AML-193 (cell line): ENCODE measurements at regions not wholly inside any gene's neighbourhood (a gene's known extent, or its start where the extent isn't known, plus 50 kb on each side); places are given as distances from the start of the nearest gene placed in this dataset.

ENCODE experiments used
- DNase-seq, 2 experiments: peaks; one replicate each; lab custom pipeline; 2025; lab: John Stamatoyannopoulos, UW

GRCh38 chr18:11268741-11269233, 119.4 kb upstream of the PIEZO2 start:
- no peak for DNase-seq

DNA sequence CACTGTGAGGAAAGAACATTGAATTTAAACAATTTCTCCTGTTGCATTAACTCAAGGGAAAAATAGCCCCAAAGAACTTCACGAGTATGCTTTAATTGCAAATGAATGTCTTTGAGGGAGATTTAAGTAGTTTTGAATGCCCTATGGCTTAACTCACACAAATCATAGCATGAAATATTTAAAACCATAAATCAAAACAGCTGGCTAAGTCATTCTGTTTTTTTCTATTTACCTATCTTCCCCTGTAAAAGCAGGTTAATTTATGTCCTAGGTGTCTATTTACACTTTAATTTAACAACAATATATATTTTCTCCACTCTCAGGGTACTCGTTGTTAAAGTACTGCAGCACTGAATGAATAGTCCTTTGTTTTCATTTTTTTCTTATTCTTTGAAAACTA, 118.8 kb upstream of the PIEZO2 start:
- no peak for DNase-seq

DNA sequence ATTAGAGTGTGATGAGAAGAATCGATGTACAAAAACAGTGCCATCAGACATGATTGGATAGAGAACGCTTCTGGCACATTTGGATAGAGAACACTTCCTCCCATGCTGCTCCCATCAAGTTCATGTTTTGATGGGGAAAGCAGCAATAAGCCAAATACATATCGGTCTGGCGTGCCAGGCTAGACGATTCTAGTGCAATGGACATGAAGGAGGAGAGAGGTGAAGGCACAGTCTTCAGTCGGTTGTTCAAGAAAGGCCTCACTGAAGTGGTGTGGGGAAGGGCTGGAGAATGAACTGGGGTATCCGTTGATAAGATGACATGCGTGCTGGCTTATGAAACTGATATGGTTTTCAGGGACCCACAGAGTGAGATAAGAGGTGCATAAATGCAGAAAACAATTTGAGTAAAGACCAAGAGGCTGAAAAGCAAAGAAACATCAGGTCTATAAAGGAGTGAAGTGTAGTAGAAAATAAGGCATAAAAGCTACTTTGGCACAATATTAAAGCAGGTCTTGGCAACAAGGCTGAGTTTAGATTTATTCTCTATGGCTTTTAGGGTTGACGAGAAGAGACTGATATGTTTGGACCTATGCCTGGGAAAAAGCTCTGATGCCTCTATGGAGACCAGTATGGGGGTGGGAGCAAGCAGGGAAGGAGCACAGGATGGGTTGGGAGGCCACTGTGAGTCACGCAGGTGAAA, 117.6 kb upstream of the PIEZO2 start:
- no peak for DNase-seq

GRCh38 chr18:11261486-11261885, 112.1 kb upstream of the PIEZO2 start:
- DNase-seq, result no peak

GRCh38 chr18:11260961-11261461, 111.6 kb upstream of the PIEZO2 start:
- no peak for DNase-seq

DNA sequence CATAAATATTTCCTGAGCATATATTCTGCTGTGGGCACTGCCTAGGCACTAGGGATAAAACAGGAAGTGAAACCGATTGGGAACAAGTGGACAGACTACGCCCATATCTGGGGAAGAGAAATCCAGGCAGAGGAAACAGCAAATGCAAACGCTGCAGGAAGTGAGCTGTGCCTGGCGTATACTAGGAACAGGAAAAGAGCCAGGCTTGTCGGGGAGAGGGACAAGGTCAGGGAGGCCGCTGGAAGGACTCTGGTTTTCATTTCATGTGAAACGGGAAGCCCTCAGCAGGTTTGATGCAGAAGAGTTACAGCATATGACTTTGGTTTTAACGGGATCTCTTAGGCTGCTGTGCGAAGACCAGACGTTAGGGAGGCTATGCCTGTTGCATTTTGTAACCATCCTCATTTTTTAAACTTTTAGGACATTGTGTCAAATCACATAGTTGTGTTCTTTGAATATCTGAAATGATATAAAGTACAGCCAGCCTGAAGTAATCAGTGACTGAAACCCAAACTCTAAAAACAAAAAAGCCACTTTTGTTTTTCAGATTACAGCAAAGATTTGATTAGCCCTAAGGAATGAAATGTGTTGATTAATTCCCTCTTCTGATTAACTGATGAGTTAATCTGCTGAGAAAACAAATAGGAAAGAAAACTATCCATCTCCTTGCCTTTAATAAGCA, 110.2 kb upstream of the PIEZO2 start:
- no peak for DNase-seq

DNA sequence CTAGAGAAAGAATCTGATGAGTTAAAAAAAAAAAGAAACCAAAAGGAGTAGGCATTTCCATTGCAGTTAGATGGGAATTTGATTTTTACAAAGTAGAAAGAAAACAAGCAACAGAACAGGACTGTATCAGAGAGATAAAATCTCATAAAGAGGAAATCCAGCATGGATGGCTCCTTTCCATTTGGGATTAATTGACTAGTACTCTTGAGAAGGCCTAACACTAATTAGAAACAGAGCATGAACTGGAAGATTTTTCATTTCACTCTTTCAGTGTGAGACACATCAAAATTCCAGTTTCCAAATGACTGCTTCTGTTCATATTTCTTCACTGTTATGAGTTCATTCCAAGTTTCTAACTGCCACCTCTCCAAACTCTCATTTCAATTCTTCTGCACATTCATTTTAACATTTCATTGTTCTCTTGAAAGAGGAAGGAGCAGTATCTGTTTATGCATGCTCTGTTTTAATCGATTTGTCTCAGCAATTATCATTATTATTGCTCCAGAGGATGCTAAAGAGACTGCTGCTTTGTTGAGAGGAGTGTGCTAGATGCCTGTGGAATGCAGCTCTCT, 108.8 kb upstream of the PIEZO2 start:
- DNase-seq, result no peak

GRCh38 chr18:11256251-11256650, 106.9 kb upstream of the PIEZO2 start:
- no peak for DNase-seq

DNA sequence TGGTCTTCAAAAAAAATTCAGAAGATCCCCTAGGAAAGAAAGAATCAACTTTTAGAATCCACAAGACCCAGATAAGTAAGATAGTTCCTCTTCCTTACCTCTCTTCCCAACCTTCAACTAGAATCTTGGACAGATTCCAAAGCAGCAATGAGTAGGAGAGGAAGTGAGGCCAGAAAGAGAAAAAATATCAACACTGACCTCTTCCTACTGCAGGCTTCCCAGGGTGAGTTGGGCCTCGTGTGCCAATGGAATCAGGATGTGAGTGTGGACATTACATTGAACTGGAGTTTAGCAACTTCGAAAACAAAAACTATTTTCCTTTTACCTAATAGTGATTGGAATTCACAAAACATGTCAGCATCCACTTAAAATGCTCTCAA, 102.5 kb upstream of the PIEZO2 start:
- no peak for DNase-seq

- no peak for DNase-seq
Observed at GRCh38 chr18:11251229-11251890, 102.0 kb upstream of the PIEZO2 start.

- DNase-seq, result no peak
Observed at GRCh38 chr18:11249391-11249790, 100.0 kb upstream of the PIEZO2 start.

DNA sequence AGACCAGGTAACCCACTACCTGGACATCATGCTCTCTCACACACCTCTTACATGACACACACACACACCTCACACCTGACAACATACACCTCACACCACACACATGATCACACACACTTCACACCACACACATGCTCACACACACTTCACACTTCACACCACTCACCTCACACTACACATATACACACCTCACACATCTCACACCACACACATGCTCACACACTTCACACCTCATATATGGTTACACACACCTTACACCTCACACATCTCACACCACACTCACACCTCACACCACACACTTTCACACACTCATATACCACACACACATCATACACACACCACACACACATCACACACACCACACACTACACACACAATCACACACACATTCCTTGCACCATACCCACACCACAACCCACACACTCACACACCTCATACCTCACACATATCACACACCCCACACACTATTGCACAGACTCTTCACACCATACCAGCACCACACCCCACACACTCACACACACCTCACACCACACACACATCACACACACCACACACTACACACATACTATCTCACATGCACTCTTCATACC, 98.1 kb upstream of the PIEZO2 start:
- no peak for DNase-seq

GRCh38 chr18:11246495-11247300, 97.3 kb upstream of the PIEZO2 start:
- DNase-seq, result no peak

- DNase-seq, result no peak
Observed at GRCh38 chr18:11245879-11246278, 96.5 kb upstream of the PIEZO2 start.

DNA sequence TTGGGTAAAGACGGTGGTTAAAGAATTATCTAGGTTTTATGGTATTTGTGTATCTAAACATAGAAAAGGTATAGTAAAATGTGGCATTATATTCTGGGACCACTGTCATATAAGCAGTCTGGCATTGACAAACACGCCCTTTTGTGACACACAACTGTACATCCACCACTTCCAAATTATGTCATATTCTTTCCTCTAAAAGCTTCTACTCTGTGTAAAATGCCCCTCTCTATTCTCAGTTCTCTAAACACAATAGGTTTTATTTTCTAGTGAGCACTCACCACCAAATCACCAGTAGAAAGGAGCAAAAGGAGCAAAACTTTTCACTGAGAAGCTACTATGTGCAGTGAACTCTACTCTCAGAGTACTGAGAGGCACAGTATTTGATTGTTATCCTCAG, 88.1 kb upstream of the PIEZO2 start:
- DNase-seq, result no peak

DNA sequence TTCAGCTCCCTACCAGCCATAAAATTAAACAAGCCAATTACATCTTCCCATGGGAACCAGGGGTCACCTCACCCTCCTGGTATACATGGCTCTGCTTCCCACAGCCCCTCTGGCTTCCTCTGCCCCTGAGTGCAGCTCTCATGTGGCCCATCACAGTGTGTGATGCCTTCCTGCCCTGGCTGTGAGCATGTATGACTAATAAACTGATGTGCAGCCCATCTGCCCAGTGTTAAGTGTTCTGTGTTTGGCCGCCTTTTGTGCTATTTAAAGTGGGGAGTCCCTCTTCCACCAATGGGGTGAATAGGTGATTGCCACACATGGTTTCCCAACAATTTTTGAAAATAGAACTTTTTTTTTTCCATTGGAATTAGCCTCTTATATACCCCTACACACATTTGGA, 87.7 kb upstream of the PIEZO2 start:
- no peak for DNase-seq

DNA sequence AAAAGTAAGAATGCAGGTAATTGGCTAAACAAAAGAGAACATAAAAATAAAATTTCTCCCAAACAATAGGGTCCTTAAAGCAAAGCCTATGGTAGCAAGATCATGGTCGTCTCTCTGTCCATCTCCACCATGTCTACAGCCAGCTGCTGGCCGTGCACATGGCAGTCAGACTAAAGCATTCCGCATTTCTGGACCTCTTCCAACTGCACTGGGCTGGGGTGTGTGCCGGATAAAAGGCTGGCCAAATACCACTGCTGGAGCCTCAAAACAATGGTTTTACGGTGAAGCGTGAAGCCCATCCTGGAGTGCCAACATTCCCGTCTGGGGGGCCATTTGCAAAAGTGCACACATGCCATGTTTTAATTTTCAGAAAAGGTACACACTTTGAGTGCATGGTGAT, 74.8 kb upstream of the PIEZO2 start:
- no peak for DNase-seq

GRCh38 chr18:11219571-11219970, 70.2 kb upstream of the PIEZO2 start:
- no peak for DNase-seq

DNA sequence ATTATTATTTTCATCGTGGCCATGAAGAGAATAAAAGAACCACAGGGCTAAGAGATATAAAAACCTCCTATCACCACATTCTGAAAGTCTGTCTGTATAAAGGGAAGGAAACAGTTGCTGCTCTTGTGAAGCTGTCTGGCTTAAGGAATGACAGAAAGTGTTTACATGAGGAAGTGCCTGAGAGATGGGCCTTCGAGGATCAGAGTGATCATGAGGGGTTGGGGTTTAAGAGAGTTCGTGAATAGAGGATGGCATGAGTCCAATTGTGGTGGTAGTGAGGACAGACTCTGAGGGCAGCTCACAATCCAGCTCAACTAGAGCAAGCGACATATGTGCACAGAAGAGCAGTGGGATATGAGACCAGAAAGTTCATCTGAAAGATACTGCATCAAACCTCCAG, 65.8 kb upstream of the PIEZO2 start:
- no peak for DNase-seq

DNA sequence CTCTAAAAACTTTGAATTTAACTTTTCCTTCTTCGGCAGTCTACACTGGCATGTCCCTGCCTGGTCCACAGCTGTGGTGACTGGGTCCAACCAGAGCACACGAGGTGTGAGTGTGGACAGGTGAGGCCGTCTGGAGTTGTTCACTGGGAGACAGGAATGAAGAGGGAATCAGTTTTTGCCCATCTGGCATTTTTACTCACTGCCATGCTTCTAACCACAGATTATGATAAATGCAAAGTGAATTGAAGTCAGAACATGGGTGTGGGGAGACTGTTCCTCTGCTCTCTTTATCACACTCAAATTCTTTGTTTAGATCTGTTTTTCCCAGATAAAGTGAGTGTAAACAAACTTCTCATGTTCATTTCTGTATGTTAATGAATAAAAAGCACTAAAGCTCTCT, 54.7 kb upstream of the PIEZO2 start:
- no peak for DNase-seq

DNA sequence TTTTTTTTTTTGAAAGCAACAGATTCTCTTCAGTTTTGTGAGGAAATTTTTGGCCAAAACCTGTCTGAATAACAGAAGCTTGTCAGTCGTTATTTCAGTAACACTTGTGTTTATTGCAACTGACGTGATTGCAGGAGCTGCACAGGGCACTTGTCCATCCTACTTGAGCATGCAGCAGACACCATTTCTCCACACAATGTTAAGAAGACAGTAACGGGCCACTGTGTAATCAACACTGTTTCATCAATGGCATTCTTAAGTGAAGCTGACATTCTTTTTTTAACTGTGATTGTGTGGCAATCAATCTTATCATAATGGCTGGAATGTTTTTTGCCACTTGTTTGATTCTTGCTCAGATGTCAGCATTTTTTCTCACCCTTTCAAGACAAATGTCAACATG, 50.1 kb upstream of the PIEZO2 start:
- no peak for DNase-seq
